Right lobe of liver (tissue), 6 donors: ENCODE measurements at regions not wholly inside any gene's neighbourhood (a gene's known extent, or its start where the extent isn't known, plus 50 kb on each side); places are given as distances from the start of the nearest gene placed in this dataset.

Source experiments
- ATAC-seq, 4 donors: fragments of 200-7000 bp; cut with Tn5 transposase; one replicate each; pipeline ENCODE4 v1.9.1; 2020; ENCODE audit warnings: mild to moderate bottlenecking in 4 of 4, moderate library complexity in 4 of 4
- DNase-seq, 3 donors: peaks; one replicate each; pipeline ENCODE4 v3.0.0-alpha.2; 2020
- H3K27ac ChIP-seq, 3 donors: fragments of 200-600 bp; one replicate each; pipeline ENCODE4 v1.8.0; 2022
- H3K27me3 ChIP-seq, 2 donors: fragments of 200-600 bp; one replicate each; pipeline ENCODE4 v1.8.0; 2022
- H3K36me3 ChIP-seq, 4 donors: fragments of 200-600 bp; sonication (generic) in 1 of 4; one replicate each; pipeline versions ENCODE4 v1.5.1 to v1.8.0; 2017 to 2022; ENCODE audit warnings: control low read depth in 1 of 4
- H3K4me1 ChIP-seq, 4 donors: fragments of 200-600 bp; sonication (generic) in 1 of 4; one replicate each; pipeline versions ENCODE4 v1.5.1 to v1.8.0; 2017 to 2022; ENCODE audit warnings: control low read depth in 1 of 4
- H3K4me3 ChIP-seq, 3 donors: fragments of 200-600 bp; one replicate each; pipeline ENCODE4 v1.8.0; 2022
- H3K9me3 ChIP-seq, 4 donors: fragments of 200-600 bp; sonication (generic) in 1 of 4; one replicate each; pipeline versions ENCODE4 v1.5.1 to v1.8.0; 2017 to 2022; ENCODE audit warnings: control low read depth in 1 of 4
- POLR2A ChIP-seq: fragments of 450-650 bp; IDR thresholded peaks from one replicate; pipeline ENCODE4 v1.6.1; 2017; ENCODE audit warnings: antibody characterized with exemption, mild to moderate bottlenecking
- WGBS: methylation state at CpG from one replicate; pipeline ENCODE4 v1.1.6; 2018; ENCODE audit warnings: low coverage, low lambda C conversion rate; ENCODE audit not compliant: insufficient coverage; ENCODE audit errors: missing lambda C conversion rate; 5-methylcytosine and 5-hydroxymethylcytosine counted together
- intact Hi-C, 2 donors: fragments of 100-400 bp; cut with DNase I; formaldehyde crosslinking; loops; one replicate each; pipeline versions ENCODE4 v1.11.2 to v1.14.1; 2022
- TF ChIP-seq, protein P1 (sequence below), 4 donors: fragments of 200-600 bp in 3 of 4; fragments of 450-650 bp in 1 of 4; IDR thresholded peaks; one replicate each; pipeline versions ENCODE4 v1.5.1 to v1.8.0; 2016 to 2022; ENCODE audit warnings: antibody characterized with exemption in 4 of 4, mild to moderate bottlenecking in 2 of 4
- donor health status: DM: no; HTN: yes; CAD: no.
- donor health status: DM: no; HTN: no; CAD: no.
- donor health status: DM: no; HTN: no; CAD: no.
- donor health status: DM: no; HTN: yes; CAD: no.
- donor health status: DM: no; HTN: yes; CAD: no.

DNA sequence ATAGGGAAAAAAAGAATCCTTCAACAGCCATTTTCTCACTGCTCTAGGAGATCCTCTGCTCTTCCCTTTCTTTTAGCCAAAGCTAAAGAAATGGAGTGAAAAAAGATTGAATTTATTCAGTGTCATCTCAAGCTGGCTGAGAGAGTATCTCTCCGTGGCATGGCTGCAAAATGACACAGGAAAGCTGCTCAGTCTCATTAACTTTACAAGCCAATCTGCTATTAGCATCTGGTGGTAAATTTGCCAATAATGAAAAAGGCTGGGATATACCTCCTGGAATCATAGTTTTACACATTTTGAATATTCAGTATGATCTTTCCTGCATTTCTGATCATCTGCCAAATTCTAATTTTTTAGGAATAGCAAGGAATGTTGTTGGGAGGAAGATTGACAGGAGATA is 176.8 kb upstream of the CHRM3 start:
- WGBS, result 67% methylated on average over 1 of the region's 1 CpG

DNA sequence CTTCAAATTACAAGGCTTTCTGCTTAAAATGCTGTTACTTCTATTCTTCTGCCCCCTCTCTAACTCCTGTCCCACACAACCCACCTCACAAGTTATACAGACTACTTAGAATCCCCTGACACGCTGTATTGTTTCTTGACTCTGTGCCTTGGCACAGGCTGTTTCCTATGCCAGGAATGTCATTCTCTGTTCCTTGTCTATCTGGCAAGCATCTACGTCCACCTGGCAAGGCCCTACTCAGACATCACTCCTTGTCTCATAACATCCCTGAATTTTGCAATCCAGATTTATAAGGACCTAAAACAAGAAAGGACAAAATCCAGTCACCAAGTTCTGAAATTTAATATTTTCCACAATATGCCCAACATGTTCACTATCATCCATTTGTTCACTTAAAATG is 182.0 kb upstream of the CHRM3 start:
- 72% methylated on average over 2 of the region's 2 CpGs for WGBS
- ATAC-seq, result no peak
- H3K4me1 ChIP-seq, result no peaks in the 10 kb centered on the region
- DNase-seq, result no peak
- no peaks in the 10 kb centered on the region for H3K27me3 ChIP-seq
- no peaks in the 10 kb centered on the region for H3K9me3 ChIP-seq
- H3K27ac ChIP-seq, result no peak overlapping the region
- no peaks in the 10 kb centered on the region for H3K36me3 ChIP-seq
- intact Hi-C loops, result no loop called here
- TF ChIP-seq, protein P1, sequence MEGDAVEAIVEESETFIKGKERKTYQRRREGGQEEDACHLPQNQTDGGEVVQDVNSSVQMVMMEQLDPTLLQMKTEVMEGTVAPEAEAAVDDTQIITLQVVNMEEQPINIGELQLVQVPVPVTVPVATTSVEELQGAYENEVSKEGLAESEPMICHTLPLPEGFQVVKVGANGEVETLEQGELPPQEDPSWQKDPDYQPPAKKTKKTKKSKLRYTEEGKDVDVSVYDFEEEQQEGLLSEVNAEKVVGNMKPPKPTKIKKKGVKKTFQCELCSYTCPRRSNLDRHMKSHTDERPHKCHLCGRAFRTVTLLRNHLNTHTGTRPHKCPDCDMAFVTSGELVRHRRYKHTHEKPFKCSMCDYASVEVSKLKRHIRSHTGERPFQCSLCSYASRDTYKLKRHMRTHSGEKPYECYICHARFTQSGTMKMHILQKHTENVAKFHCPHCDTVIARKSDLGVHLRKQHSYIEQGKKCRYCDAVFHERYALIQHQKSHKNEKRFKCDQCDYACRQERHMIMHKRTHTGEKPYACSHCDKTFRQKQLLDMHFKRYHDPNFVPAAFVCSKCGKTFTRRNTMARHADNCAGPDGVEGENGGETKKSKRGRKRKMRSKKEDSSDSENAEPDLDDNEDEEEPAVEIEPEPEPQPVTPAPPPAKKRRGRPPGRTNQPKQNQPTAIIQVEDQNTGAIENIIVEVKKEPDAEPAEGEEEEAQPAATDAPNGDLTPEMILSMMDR (IDR thresholded peaks at IDR 0.05), result no peak
- no peak for TF ChIP-seq POLR2A
- H3K4me3 ChIP-seq, result no peak overlapping the region

More for the DNA sequence above, 176.8 kb upstream of the CHRM3 start:
- intact Hi-C loops, result no loop called here
- no peak overlapping the region for H3K27ac ChIP-seq
- no peaks in the 10 kb centered on the region for H3K27me3 ChIP-seq
- no peaks in the 10 kb centered on the region for H3K4me1 ChIP-seq
- no peak overlapping the region for H3K4me3 ChIP-seq
- no peaks in the 10 kb centered on the region for H3K9me3 ChIP-seq
- ATAC-seq, result no peak
- no peak for TF ChIP-seq POLR2A
- TF ChIP-seq, protein P1 (IDR thresholded peaks at IDR 0.05), result no peak
- no peak for DNase-seq
- no peaks in the 10 kb centered on the region for H3K36me3 ChIP-seq

DNA sequence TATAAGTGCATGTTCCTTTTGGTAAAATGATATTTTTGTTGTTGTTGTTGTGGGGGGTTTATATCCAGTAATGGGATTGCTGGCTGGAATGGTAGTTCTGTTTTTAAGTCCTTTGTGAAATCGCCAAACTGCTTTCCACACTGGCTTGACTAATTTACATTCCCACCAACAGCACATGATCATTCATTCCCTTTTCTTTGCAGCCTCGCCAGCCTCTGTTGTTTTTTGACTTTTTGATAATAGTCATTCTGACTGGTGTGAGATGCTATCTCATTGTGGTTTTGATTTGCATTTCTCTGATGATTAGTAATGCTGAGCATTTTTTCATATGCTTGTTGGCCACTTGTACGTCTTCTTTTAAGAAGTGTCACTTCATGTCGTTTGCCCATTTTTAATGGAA is 188.5 kb upstream of the CHRM3 start:
- no peaks in the 10 kb centered on the region for H3K36me3 ChIP-seq
- ATAC-seq, result no peak
- intact Hi-C loops, result no loop called here
- no peak overlapping the region for H3K4me3 ChIP-seq
- no peaks in the 10 kb centered on the region for H3K27me3 ChIP-seq
- H3K27ac ChIP-seq, result no peak overlapping the region
- DNase-seq, result no peak
- TF ChIP-seq POLR2A, result no peak
- TF ChIP-seq, protein P1 (IDR thresholded peaks at IDR 0.05), result no peak
- H3K4me1 ChIP-seq, result no peaks in the 10 kb centered on the region
- WGBS, result 70% methylated on average over 4 of the region's 4 CpGs
- H3K9me3 ChIP-seq, result no peaks in the 10 kb centered on the region

DNA sequence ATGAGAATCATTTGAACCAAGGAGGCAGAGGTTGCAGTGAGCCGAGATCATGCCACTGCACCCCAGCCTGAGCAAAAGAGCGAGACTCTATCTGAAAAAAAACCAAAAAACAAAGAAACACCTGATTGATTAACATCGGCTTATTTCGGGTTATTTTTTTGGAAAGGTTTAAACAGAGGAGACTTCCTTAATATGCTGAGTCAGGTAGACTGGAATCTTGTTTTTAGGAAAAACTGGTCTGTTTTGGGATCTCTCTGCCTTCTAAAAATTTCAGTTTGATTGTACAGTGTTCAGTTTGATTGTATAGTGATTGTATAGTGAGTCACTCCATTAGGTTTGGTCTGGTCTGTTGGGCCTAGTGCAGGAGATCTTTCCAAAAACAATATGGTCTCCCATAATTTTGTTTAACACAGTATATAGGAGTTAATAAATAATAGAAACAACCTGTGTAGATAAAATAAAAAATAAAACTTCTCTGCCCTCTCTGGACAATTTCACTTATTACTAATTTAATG is 196.3 kb upstream of the CHRM3 start:
- Histone ChIP-seq H3K4me1 (no peaks in the 10 kb centered on the region), H3K27me3 (no peaks in the 10 kb centered on the region), H3K27ac (no peak overlapping the region), H3K9me3 (no peaks in the 10 kb centered on the region), H3K4me3 (no peak overlapping the region), H3K36me3 (no peaks in the 10 kb centered on the region)
- 77% methylated on average over 4 of the region's 4 CpGs for WGBS
- intact Hi-C loops, result no loop called here
- no peak for TF ChIP-seq POLR2A
- TF ChIP-seq, protein P1 (IDR thresholded peaks at IDR 0.05), result no peak
- DNase-seq, result no peak
- no peak for ATAC-seq

DNA sequence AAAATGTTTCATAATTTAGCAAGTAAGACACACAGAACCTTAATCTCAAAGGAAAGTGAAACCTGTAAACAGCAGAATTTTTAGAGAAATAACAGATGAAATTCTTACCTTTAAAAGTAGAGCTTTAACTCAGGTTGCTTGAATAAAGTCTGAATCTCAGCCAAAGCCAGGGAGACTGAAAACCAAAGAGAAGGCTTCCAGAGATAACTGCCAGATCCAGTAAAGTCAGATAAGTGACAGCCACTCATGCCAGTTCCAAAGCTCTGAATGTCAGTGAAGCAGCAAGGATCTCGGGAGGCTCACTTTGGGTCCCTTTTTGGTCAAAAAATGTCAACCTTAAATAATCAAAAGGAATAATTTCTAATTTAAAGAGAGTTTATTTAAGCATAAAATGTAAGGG is 199.9 kb upstream of the CHRM3 start:
- no peaks in the 10 kb centered on the region for H3K27me3 ChIP-seq
- DNase-seq (no peak), ATAC-seq (peak; percentile 71 to 78 (median 74))
- WGBS, result 21% methylated on average over 1 of the region's 1 CpG
- H3K4me1 ChIP-seq, result peaks cover 0 to 9% (median 4%) of the 10 kb centered on the region in 4 donors
- intact Hi-C loops, result no loop called here
- H3K27ac ChIP-seq, result no peak overlapping the region
- no peaks in the 10 kb centered on the region for H3K9me3 ChIP-seq
- peak overlapping the region in 2 of 3 donors; percentile 7 to 13 for H3K4me3 ChIP-seq
- TF ChIP-seq POLR2A, result no peak
- TF ChIP-seq, protein P1 (IDR thresholded peaks at IDR 0.05), result no peak
- H3K36me3 ChIP-seq, result no peaks in the 10 kb centered on the region
